ENCODE measurements at regions not wholly inside any gene's neighbourhood (a gene's known extent, or its start where the extent isn't known, plus 50 kb on each side); places are given as distances from the start of the nearest gene placed in this dataset.
"Not testable (repeated sequence)": the region's sequence is repeated elsewhere in the genome, so short reads cannot be mapped to it uniquely, and the experiment has no call there.

DNA sequence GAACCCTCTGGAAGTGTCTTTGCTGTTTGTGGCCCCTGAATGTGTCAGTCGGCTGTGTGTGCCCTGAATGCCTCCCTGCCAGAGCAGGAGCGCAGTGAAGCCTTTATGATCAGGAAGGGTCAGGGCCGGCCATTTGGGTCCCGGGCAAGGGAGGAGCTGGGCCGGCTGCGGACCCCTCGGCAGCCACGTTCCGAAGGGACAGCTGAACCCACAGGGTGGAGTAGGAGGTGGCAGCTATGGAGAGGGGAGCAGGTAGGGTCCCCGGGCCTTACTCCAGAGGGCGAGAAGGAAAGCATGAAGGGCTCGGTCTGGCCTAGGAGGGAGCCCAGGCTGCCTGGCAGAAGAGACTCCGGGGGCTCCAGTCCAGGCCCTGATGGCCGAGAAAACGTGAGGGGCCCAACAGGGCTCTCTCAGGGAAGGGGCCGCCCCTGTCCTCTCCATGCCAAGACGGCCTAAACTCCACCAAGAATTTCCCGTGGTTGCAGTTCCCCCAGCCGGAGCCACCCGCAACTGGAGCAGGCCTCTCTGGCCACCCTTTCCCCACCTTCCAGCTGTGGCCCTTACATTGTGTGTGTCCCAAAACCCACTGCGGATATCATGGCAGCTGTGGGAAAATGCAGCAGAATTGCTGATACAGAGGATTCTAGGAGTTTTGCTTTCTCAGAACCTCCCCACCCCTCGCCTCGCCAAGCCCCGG is 182.2 kb upstream of the STK26 start:
- Histone ChIP-seq H3K27me3 (ENCODE audit: control insufficient read depth in 3 of 3, insufficient read depth in 3 of 3, low read length in 3 of 3) (peaks cover 0 to 5% (median 0%) of the 10 kb centered on the region in 3 donors), H3K9me3 (ENCODE audit: control insufficient read depth in 3 of 3, low read length in 3 of 3) (no peaks in the 10 kb centered on the region), H3K36me3 (ENCODE audit: control insufficient read depth in 3 of 3, insufficient read depth in 3 of 3, low read length in 3 of 3) (no peaks in the 10 kb centered on the region), H3K4me1 (ENCODE audit: control insufficient read depth in 3 of 3, insufficient read depth in 3 of 3, low read length in 3 of 3) (no peaks in the 10 kb centered on the region), H3K27ac (ENCODE audit: low read depth, low read length) (no peak overlapping the region), H3K9ac (ENCODE audit: low read depth in 1 of 3, low read length in 3 of 3) (no peak overlapping the region), H3K4me3 (ENCODE audit: low read length in 3 of 3) (no peak overlapping the region)

DNA sequence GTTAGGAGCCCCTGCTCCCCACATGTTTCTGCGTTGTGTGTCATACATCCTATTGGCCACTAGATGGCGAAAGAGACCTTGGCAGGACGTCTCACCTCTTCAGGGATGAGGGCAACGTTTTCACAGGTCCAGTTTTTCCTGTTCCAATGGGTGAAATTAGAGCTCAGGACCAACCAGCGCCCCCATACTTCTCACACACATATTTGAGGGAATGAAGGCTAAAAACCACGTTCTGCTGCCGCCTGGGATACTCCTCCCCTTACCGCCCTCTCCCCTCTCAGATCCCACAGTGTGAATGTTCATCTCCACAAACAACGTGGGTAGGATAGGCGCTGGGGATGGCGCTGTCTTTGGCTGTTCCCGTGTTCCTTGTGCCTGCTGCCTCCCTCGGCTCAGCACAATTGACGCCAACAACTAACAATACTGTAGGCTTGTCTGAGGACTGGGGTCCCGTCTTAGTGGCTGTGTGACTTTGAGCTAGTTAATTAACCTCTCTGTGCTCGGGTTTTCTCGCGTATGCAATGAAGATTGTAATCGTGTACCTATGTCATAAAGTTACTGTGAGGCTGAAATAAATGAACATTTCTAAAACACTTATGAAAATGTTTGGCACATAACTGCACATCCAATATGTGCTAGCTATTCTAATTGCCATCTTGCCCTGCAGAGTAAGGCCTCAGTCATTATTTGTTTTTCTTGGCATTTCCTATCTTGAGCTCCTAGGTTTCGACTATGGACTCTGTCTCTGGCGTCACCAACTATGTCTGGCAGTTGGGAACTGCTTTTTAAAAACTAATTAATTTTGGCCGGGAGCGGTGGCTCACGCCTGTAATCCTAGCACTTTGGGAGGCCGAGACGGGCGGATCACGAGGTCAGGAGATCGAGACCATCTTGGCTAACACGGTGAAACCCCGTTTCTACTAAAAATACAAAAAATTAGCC is 181.3 kb upstream of the STK26 start:
- H3K9ac ChIP-seq (ENCODE audit: low read depth in 1 of 3, low read length in 3 of 3) = no peak overlapping the region
- H3K27me3 ChIP-seq (ENCODE audit: control insufficient read depth in 3 of 3, insufficient read depth in 3 of 3, low read length in 3 of 3) = peaks cover 0 to 5% (median 0%) of the 10 kb centered on the region in 3 donors
- no peaks in the 10 kb centered on the region for H3K9me3 ChIP-seq (ENCODE audit: control insufficient read depth in 3 of 3, low read length in 3 of 3)
- H3K27ac ChIP-seq (ENCODE audit: low read depth, low read length) = no peak overlapping the region
- no peaks in the 10 kb centered on the region for H3K4me1 ChIP-seq (ENCODE audit: control insufficient read depth in 3 of 3, insufficient read depth in 3 of 3, low read length in 3 of 3)
- no peaks in the 10 kb centered on the region for H3K36me3 ChIP-seq (ENCODE audit: control insufficient read depth in 3 of 3, insufficient read depth in 3 of 3, low read length in 3 of 3)
- H3K4me3 ChIP-seq (ENCODE audit: low read length in 3 of 3) = no peak overlapping the region

- Histone ChIP-seq H3K36me3 (ENCODE audit: control insufficient read depth in 3 of 3, insufficient read depth in 3 of 3, low read length in 3 of 3) (no peaks in the 10 kb centered on the region), H3K4me3 (ENCODE audit: low read length in 3 of 3) (no peak overlapping the region), H3K27me3 (ENCODE audit: control insufficient read depth in 3 of 3, insufficient read depth in 3 of 3, low read length in 3 of 3) (peaks cover 0 to 5% (median 0%) of the 10 kb centered on the region in 3 donors), H3K9ac (ENCODE audit: low read depth in 1 of 3, low read length in 3 of 3) (no peak overlapping the region), H3K9me3 (ENCODE audit: control insufficient read depth in 3 of 3, low read length in 3 of 3) (no peaks in the 10 kb centered on the region), H3K4me1 (ENCODE audit: control insufficient read depth in 3 of 3, insufficient read depth in 3 of 3, low read length in 3 of 3) (no peaks in the 10 kb centered on the region), H3K27ac (ENCODE audit: low read depth, low read length) (no peak overlapping the region)
These were observed 179.1 kb upstream of the STK26 start for GRCh38 chrX:131843987-131844386.

DNA sequence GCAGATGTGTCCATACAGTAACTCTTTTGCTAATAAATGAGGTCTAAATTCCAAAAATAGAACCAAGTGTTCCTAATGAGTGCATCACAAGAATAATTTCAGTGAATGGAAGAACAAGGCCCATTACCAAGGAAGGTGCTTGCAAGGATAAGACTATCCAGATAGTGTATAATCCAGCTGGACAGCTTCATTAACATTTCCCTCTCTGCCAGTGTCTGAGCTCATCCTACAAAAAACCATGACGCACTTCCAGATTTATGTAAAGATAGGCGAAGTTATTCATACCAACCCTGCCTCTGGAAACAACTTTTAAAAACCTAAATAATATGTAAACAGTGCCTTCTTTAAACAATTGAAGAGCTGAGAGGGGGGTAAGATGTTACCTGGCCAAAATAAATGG is 177.9 kb upstream of the STK26 start:
- Histone ChIP-seq H3K4me3 (ENCODE audit: low read length in 3 of 3) (no peak overlapping the region), H3K4me1 (ENCODE audit: control insufficient read depth in 3 of 3, insufficient read depth in 3 of 3, low read length in 3 of 3) (no peaks in the 10 kb centered on the region), H3K27me3 (ENCODE audit: control insufficient read depth in 3 of 3, insufficient read depth in 3 of 3, low read length in 3 of 3) (peaks cover 0 to 5% (median 0%) of the 10 kb centered on the region in 3 donors), H3K36me3 (ENCODE audit: control insufficient read depth in 3 of 3, insufficient read depth in 3 of 3, low read length in 3 of 3) (no peaks in the 10 kb centered on the region), H3K9me3 (ENCODE audit: control insufficient read depth in 3 of 3, low read length in 3 of 3) (no peaks in the 10 kb centered on the region), H3K27ac (ENCODE audit: low read depth, low read length) (no peak overlapping the region), H3K9ac (ENCODE audit: low read depth in 1 of 3, low read length in 3 of 3) (no peak overlapping the region)

DNA sequence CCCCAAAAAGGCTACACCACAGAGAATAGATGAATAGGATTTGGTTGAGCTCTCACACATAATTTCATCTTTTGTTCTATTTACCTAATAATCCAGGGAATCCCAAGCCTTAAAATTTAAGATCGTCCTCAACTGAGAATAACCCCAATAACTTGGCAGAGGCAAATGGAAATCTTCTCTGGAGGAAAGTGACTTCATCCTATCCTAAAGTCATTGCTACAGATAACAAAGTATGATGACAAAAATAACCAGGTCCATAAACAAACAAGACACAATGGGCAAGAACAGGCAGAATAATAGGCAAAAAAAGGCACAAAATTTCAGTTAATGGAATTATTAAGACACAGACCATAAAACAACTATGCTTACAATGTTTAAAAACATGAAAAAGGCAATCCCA is 177.3 kb upstream of the STK26 start:
- H3K4me1 ChIP-seq (ENCODE audit: control insufficient read depth in 3 of 3, insufficient read depth in 3 of 3, low read length in 3 of 3) = no peaks in the 10 kb centered on the region
- no peaks in the 10 kb centered on the region for H3K36me3 ChIP-seq (ENCODE audit: control insufficient read depth in 3 of 3, insufficient read depth in 3 of 3, low read length in 3 of 3)
- peaks cover 0 to 7% (median 0%) of the 10 kb centered on the region in 3 donors for H3K27me3 ChIP-seq (ENCODE audit: control insufficient read depth in 3 of 3, insufficient read depth in 3 of 3, low read length in 3 of 3)
- H3K9ac ChIP-seq (ENCODE audit: low read depth in 1 of 3, low read length in 3 of 3) = no peak overlapping the region
- H3K4me3 ChIP-seq (ENCODE audit: low read length in 3 of 3) = no peak overlapping the region
- no peak overlapping the region for H3K27ac ChIP-seq (ENCODE audit: low read depth, low read length)
- H3K9me3 ChIP-seq (ENCODE audit: control insufficient read depth in 3 of 3, low read length in 3 of 3) = no peaks in the 10 kb centered on the region

DNA sequence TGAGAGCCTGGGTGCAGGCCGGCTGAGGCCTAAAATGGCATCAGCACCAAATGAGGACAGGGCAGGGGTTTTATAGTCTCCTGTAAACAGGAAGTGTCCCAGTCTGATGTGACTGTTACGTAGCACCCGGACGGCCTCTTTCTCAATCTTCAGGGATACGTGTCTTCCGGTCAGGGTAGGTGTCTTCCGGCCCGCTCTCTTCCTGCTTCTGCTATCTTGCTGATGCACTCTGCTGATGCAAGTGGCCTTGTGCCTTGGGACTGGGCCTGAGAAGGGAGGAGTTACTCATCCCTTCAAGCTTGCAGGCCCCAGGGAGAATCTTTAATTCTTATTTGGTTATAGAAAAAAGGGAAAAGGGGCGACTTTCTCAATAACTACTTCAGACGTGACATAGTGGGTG is 172.1 kb upstream of the STK26 start:
- not testable (repeated sequence) for H3K9me3 ChIP-seq (ENCODE audit: control insufficient read depth in 3 of 3, low read length in 3 of 3); H3K4me1 ChIP-seq (ENCODE audit: control insufficient read depth in 3 of 3, insufficient read depth in 3 of 3, low read length in 3 of 3); H3K27me3 ChIP-seq (ENCODE audit: control insufficient read depth in 3 of 3, insufficient read depth in 3 of 3, low read length in 3 of 3); H3K9ac ChIP-seq (ENCODE audit: low read depth in 1 of 3, low read length in 3 of 3); H3K36me3 ChIP-seq (ENCODE audit: control insufficient read depth in 3 of 3, insufficient read depth in 3 of 3, low read length in 3 of 3); H3K4me3 ChIP-seq (ENCODE audit: low read length in 3 of 3); H3K27ac ChIP-seq (ENCODE audit: low read depth, low read length)

GRCh38 chrX:131853440-131853839 is 169.7 kb upstream of the STK26 start:
- Histone ChIP-seq H3K4me3 (ENCODE audit: low read length in 3 of 3) (no peak overlapping the region), H3K27ac (ENCODE audit: low read depth, low read length) (no peak overlapping the region), H3K36me3 (ENCODE audit: control insufficient read depth in 3 of 3, insufficient read depth in 3 of 3, low read length in 3 of 3) (no peaks in the 10 kb centered on the region), H3K9me3 (ENCODE audit: control insufficient read depth in 3 of 3, low read length in 3 of 3) (no peaks in the 10 kb centered on the region), H3K9ac (ENCODE audit: low read depth in 1 of 3, low read length in 3 of 3) (no peak overlapping the region), H3K27me3 (ENCODE audit: control insufficient read depth in 3 of 3, insufficient read depth in 3 of 3, low read length in 3 of 3) (peaks cover 0 to 6% (median 0%) of the 10 kb centered on the region in 3 donors), H3K4me1 (ENCODE audit: control insufficient read depth in 3 of 3, insufficient read depth in 3 of 3, low read length in 3 of 3) (no peaks in the 10 kb centered on the region)

DNA sequence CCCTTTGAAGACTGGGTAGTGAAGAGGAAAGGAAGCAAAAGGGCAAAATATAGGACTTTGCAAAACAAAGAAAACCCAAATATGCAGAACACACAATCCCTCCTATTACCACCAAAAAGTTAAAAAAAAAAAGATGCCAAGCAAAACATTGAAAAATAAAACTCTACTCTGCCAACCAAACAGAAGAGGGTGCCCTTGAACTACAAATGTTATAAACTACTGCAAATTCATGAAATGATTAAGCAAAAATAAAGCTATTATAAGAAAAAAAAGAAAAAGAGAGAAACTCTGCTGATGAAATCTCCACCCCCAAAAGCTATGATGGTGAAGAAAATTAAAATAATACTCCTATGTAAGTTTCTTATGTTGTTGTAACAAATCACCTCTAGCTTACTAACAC is 168.5 kb upstream of the STK26 start:
- no peaks in the 10 kb centered on the region for H3K36me3 ChIP-seq (ENCODE audit: control insufficient read depth in 3 of 3, insufficient read depth in 3 of 3, low read length in 3 of 3)
- H3K9ac ChIP-seq (ENCODE audit: low read depth in 1 of 3, low read length in 3 of 3) = no peak overlapping the region
- H3K4me3 ChIP-seq (ENCODE audit: low read length in 3 of 3) = no peak overlapping the region
- no peak overlapping the region for H3K27ac ChIP-seq (ENCODE audit: low read depth, low read length)
- H3K9me3 ChIP-seq (ENCODE audit: control insufficient read depth in 3 of 3, low read length in 3 of 3) = no peaks in the 10 kb centered on the region
- H3K27me3 ChIP-seq (ENCODE audit: control insufficient read depth in 3 of 3, insufficient read depth in 3 of 3, low read length in 3 of 3) = peaks cover 0 to 11% (median 0%) of the 10 kb centered on the region in 3 donors
- H3K4me1 ChIP-seq (ENCODE audit: control insufficient read depth in 3 of 3, insufficient read depth in 3 of 3, low read length in 3 of 3) = no peaks in the 10 kb centered on the region

DNA sequence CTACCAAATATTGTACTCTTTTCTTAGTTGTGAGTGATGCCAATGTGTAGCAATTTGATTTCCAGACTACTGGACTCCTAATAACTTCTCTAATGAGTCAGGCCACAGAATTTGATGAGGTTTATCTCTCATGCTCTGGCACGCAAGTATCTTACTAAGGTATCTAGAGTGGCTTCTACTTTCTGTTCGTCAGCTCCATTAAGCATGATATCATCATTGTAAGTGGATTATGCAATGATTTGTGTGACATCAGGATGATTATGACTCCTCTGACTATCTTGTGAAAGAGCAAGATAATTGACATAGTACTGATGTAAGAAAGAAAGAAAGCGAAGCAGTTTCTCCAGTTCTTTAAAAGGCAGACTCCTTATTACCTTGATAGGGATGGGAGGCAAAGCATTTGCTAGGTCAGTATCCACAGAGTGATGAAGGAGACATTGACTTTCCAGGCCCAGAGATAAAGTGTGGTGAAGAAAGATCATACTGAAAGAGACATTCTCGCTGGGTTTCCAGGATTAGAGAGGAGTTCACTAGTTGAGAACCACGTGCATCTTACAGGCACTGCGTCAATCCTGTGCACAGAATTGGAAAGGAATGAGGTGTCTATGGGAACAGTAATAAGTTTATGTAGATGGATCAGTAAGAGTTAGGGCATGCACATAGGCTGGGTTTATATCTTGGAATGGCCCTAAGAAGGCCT is 161.9 kb upstream of the STK26 start:
- no peak overlapping the region for H3K4me3 ChIP-seq (ENCODE audit: low read length in 3 of 3)
- H3K27ac ChIP-seq (ENCODE audit: low read depth, low read length) = no peak overlapping the region
- H3K27me3 ChIP-seq (ENCODE audit: control insufficient read depth in 3 of 3, insufficient read depth in 3 of 3, low read length in 3 of 3) = peaks cover 0 to 16% (median 0%) of the 10 kb centered on the region in 3 donors
- H3K9ac ChIP-seq (ENCODE audit: low read depth in 1 of 3, low read length in 3 of 3) = no peak overlapping the region
- no peaks in the 10 kb centered on the region for H3K36me3 ChIP-seq (ENCODE audit: control insufficient read depth in 3 of 3, insufficient read depth in 3 of 3, low read length in 3 of 3)
- H3K4me1 ChIP-seq (ENCODE audit: control insufficient read depth in 3 of 3, insufficient read depth in 3 of 3, low read length in 3 of 3) = no peaks in the 10 kb centered on the region
- no peaks in the 10 kb centered on the region for H3K9me3 ChIP-seq (ENCODE audit: control insufficient read depth in 3 of 3, low read length in 3 of 3)

GRCh38 chrX:131862321-131862720 is 160.8 kb upstream of the STK26 start:
- Histone ChIP-seq H3K4me3 (ENCODE audit: low read length in 3 of 3) (no peak overlapping the region), H3K27ac (ENCODE audit: low read depth, low read length) (no peak overlapping the region), H3K4me1 (ENCODE audit: control insufficient read depth in 3 of 3, insufficient read depth in 3 of 3, low read length in 3 of 3) (no peaks in the 10 kb centered on the region), H3K27me3 (ENCODE audit: control insufficient read depth in 3 of 3, insufficient read depth in 3 of 3, low read length in 3 of 3) (peaks cover 0 to 16% (median 0%) of the 10 kb centered on the region in 3 donors), H3K36me3 (ENCODE audit: control insufficient read depth in 3 of 3, insufficient read depth in 3 of 3, low read length in 3 of 3) (no peaks in the 10 kb centered on the region), H3K9ac (ENCODE audit: low read depth in 1 of 3, low read length in 3 of 3) (no peak overlapping the region), H3K9me3 (ENCODE audit: control insufficient read depth in 3 of 3, low read length in 3 of 3) (no peaks in the 10 kb centered on the region)
